ENCODE measurements at regions not wholly inside any gene's neighbourhood (a gene's known extent, or its start where the extent isn't known, plus 50 kb on each side); places are given as distances from the start of the nearest gene placed in this dataset.
A peak's percentile ranks its signal among the peaks of the same experiment; 100 is the strongest.
"Not testable (repeated sequence)": the region's sequence is repeated elsewhere in the genome, so short reads cannot be mapped to it uniquely, and the experiment has no call there.

- DNase-seq (ENCODE audit: low read depth), result no peak
- no peak overlapping the region for H3K4me3 ChIP-seq (replicated peaks; ENCODE audit: low read depth, low read length)
- TF ChIP-seq CTCF (IDR thresholded peaks at IDR 0.05; ENCODE audit: low read length, missing control alignments), result no peak
These were observed 137.0 kb upstream of the RCN1 start for GRCh38 chr11:31953803-31954327.

- DNase-seq (ENCODE audit: low read depth); H3K4me3 ChIP-seq (replicated peaks; ENCODE audit: low read depth, low read length): not testable (repeated sequence)
These were observed 138.6 kb upstream of the PAX6 start for GRCh38 chr11:31949733-31950200.

GRCh38 chr11:31947051-31947450 lies 135.9 kb upstream of the PAX6 start:
- no peak for TF ChIP-seq CTCF (IDR thresholded peaks at IDR 0.05; ENCODE audit: low read length, missing control alignments)
- no peak for DNase-seq (ENCODE audit: low read depth)
- H3K4me3 ChIP-seq (replicated peaks; ENCODE audit: low read depth, low read length), result no peak overlapping the region

- no peak overlapping the region for H3K4me3 ChIP-seq (replicated peaks; ENCODE audit: low read depth, low read length)
- no peak for TF ChIP-seq CTCF (IDR thresholded peaks at IDR 0.05; ENCODE audit: low read length, missing control alignments)
- no peak for DNase-seq (ENCODE audit: low read depth)
These were observed 132.1 kb upstream of the PAX6 start for GRCh38 chr11:31943056-31943780.

GRCh38 chr11:31940371-31941037 lies 129.4 kb upstream of the PAX6 start:
- DNase-seq (ENCODE audit: low read depth), result peak; percentile 78
- no peak overlapping the region for H3K4me3 ChIP-seq (replicated peaks; ENCODE audit: low read depth, low read length)
- TF ChIP-seq CTCF (IDR thresholded peaks at IDR 0.05; ENCODE audit: low read length, missing control alignments), result no peak

- no peak for DNase-seq (ENCODE audit: low read depth)
- no peak for TF ChIP-seq CTCF (IDR thresholded peaks at IDR 0.05; ENCODE audit: low read length, missing control alignments)
- no peak overlapping the region for H3K4me3 ChIP-seq (replicated peaks; ENCODE audit: low read depth, low read length)
These were observed 127.9 kb upstream of the PAX6 start for GRCh38 chr11:31939004-31939403.

- H3K4me3 ChIP-seq (replicated peaks; ENCODE audit: low read depth, low read length), result no peak overlapping the region
- TF ChIP-seq CTCF (IDR thresholded peaks at IDR 0.05; ENCODE audit: low read length, missing control alignments), result no peak
- no peak for DNase-seq (ENCODE audit: low read depth)
These were observed 125.2 kb upstream of the PAX6 start for GRCh38 chr11:31936312-31936711.
